ENCODE measurements at regions not wholly inside any gene's neighbourhood (a gene's known extent, or its start where the extent isn't known, plus 50 kb on each side); places are given as distances from the start of the nearest gene placed in this dataset.

DNA sequence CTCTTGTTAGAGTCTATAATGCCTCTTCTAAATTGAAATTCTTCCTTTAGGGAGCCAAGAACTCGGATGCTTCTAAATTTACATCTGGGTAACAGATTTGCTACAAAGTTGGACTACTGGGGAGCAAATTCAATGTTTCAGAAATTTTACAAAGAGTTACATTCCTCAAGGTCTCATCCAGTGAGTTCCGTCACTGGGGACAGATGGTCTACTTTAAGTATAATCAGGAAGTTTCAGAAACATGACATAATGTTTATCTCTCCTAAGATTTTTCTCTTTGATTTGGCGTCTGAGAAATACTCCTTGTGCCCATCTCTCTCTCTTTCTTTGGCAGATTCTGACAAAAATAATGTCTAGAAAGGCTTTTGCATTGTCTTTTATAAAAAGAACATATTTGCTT, 81.5 kb upstream of the MBNL2 start:
- no peak overlapping the region for H3K4me3 ChIP-seq (ENCODE audit: low read depth, low read length)
- peak; percentile 33 for DNase-seq (ENCODE audit: low read depth)
- TF ChIP-seq, protein P1, sequence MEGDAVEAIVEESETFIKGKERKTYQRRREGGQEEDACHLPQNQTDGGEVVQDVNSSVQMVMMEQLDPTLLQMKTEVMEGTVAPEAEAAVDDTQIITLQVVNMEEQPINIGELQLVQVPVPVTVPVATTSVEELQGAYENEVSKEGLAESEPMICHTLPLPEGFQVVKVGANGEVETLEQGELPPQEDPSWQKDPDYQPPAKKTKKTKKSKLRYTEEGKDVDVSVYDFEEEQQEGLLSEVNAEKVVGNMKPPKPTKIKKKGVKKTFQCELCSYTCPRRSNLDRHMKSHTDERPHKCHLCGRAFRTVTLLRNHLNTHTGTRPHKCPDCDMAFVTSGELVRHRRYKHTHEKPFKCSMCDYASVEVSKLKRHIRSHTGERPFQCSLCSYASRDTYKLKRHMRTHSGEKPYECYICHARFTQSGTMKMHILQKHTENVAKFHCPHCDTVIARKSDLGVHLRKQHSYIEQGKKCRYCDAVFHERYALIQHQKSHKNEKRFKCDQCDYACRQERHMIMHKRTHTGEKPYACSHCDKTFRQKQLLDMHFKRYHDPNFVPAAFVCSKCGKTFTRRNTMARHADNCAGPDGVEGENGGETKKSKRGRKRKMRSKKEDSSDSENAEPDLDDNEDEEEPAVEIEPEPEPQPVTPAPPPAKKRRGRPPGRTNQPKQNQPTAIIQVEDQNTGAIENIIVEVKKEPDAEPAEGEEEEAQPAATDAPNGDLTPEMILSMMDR (conservative IDR thresholded peaks at IDR 0.05; ENCODE audit: low read depth, low read length), result no peak

DNA sequence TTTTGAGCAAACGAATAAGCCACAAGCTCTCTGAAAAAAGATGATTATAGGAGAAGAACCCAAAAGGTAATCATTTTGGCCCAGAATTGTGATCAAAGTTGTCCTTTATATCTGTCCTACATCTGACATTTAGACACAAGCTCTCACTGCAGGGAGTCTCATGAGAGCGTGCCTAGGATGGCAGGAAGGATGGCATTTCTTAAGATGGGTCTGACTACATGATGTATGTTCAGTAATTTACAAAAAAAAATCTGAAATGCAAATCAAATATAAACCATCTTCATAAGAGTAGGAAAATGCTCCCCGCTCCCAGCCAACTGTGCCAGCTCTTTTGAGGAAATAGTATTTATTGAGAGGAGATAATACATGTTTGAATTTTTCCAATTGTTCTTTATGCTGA, 81.0 kb upstream of the MBNL2 start:
- no peak for DNase-seq (ENCODE audit: low read depth)
- TF ChIP-seq, protein P1 (conservative IDR thresholded peaks at IDR 0.05; ENCODE audit: low read depth, low read length), result no peak
- H3K4me3 ChIP-seq (ENCODE audit: low read depth, low read length), result no peak overlapping the region

DNA sequence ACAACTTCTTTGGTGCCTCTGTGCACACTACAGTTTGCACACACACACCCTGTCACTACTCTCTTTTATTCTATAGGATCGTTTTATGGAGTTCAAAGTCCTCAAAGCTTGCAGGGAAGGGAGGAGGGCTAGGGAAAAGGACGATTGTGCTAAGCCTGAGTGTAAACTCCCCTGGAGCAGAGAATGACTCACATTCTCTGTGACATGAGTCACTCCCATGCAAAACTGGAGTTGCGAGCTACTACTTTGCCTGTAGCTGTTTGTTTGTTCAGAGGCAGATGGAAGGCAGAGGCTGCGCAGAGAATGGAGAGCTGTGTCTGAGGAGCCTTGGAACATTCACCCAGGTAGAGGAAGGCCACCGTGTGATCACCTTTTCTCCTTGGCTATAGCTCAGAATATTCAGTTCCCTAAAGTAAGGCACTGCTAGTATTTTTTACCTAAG, 80.5 kb upstream of the MBNL2 start:
- peak overlapping the region; percentile 10 for H3K4me3 ChIP-seq (ENCODE audit: low read depth, low read length)
- peak; percentile 89 for DNase-seq (ENCODE audit: low read depth)
- TF ChIP-seq, protein P1 (conservative IDR thresholded peaks at IDR 0.05; ENCODE audit: low read depth, low read length), result no peak

DNA sequence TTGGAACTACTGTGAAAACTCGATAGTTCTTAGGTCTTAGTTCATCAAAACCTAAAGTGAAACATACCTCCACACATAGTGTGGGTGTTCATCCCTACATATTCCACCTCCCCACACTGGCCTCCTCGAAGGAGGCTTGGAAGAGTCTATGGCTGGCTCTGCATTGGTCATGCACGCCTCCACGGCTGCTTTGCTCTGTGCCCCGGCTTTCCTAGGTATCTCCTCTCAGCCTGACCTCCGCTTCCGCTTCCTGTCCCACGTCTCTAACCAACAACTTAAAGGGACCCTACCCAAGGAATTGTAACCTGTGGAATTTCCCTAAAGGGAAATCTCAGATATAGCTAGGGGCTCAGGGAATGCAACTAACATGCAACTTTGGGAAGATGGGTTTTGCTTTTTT, 79.7 kb upstream of the MBNL2 start:
- DNase-seq (ENCODE audit: low read depth), result peak; percentile 31
- TF ChIP-seq, protein P1 (conservative IDR thresholded peaks at IDR 0.05; ENCODE audit: low read depth, low read length), result no peak
- H3K4me3 ChIP-seq (ENCODE audit: low read depth, low read length), result peak overlapping the region; percentile 54

DNA sequence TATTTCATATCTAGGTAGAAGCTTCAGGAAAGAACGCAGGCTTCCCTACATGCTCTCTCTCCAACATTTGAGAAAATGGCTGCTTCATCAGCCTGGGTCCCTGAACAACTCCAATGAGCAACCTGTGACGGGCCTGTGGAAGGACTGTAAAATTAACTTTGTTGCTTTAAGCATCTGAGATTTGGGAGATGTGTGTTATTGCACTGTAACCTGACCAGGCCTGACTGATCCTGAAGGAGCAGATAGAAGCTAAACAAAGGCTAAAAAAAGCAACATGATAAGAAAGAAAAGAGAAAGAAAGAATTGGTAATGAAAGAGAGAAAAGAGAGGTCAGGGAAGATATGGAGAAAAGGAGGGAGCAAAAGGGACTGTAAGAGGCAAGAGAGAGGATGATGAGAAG, 77.1 kb upstream of the MBNL2 start:
- DNase-seq (ENCODE audit: low read depth), result no peak
- no peak overlapping the region for H3K4me3 ChIP-seq (ENCODE audit: low read depth, low read length)
- TF ChIP-seq, protein P1 (conservative IDR thresholded peaks at IDR 0.05; ENCODE audit: low read depth, low read length), result no peak

DNA sequence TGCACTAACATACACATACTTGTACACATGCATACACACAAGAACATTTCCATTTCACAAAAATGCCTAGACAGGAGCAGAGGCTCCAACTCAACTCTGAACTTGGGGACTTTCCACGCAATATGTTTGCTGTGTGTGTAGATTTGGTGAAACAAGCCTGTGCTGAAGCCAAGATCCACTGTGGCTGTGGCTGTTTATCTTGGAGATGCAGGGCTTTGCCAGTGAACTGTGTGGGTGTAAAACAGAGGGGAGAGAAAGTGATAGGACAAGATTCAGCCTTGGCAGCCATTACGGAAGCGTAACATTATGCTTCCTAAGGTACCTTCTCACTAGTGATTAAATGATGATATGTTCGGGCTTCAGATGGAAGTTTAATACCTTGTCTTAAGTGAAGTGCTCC, 73.2 kb upstream of the MBNL2 start:
- peak; percentile 26 for DNase-seq (ENCODE audit: low read depth)
- no peak overlapping the region for H3K4me3 ChIP-seq (ENCODE audit: low read depth, low read length)
- TF ChIP-seq, protein P1 (conservative IDR thresholded peaks at IDR 0.05; ENCODE audit: low read depth, low read length), result no peak

DNA sequence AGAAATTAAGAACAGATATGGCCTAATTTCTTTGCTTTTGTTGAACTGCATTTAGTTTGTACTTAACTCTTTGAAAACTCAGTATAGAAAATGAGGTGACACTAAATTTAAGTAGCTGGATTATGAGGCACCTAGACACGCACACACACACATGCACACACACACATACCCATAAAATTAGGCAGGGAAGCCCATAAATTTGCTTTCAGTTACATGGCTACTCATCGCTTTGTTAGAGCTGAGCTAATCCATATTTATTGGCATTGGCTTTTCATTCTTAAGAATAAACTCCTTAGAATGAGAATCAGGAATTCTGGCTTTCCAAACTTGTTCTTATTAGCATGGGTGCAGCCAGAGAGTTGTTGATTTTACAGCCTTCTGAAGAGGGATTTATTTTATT, 61.7 kb upstream of the MBNL2 start:
- H3K4me3 ChIP-seq (ENCODE audit: low read depth, low read length), result no peak overlapping the region
- no peak for DNase-seq (ENCODE audit: low read depth)
- TF ChIP-seq, protein P1 (conservative IDR thresholded peaks at IDR 0.05; ENCODE audit: low read depth, low read length), result no peak

All from choroid plexus epithelial cell (primary cell).